Fibroblast of skin of abdomen (primary cell): ENCODE measurements at regions not wholly inside any gene's neighbourhood (a gene's known extent, or its start where the extent isn't known, plus 50 kb on each side); places are given as distances from the start of the nearest gene placed in this dataset.
"Not testable (repeated sequence)": the region's sequence is repeated elsewhere in the genome, so short reads cannot be mapped to it uniquely, and the experiment has no call there.

Source experiments
- DNase-seq: peaks from one replicate; pipeline ENCODE4 v3.0.0-alpha.2; 2013

DNA sequence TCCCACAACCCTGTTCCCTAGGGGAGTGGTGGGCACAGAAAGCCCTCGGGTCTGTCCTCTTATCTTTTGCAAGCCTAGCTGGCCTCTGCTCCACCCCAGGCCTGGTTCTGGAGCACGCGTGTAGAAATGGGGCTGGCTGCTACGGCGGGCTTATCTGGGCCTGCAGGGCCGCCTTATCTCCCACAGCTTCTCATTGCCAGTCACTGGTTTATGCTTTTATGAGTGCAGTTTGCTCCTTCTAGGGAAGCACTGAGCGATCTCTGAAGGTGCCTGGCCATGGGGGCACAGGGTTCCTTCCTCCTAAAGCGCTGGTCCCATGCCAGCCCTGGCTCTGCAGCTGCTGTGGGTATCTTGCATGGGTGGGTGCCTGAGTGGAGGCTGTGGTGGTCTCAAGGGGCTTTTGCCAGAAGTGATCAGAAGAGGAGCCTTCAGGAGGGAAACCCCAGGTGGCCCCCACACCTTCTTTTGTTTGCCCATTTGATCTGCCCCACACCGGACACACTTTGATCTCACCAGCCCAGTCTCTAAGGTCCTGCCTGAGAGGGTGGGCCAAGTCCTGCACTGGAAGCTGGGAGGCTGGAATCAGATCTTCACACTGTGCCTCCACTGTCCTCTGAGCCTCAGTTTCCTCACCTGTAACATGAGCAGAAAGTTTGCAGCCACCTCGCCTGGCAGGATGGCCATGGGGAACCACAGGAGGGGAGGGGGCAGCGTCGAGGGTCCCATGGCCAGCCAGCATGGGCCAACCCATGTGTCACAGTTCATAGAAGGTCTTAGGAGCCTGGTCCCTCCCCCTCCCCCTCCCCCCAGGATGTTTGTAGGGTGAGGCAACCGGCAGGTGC, 86.6 kb upstream of the FGF3 start:
- DNase-seq: no peak

DNA sequence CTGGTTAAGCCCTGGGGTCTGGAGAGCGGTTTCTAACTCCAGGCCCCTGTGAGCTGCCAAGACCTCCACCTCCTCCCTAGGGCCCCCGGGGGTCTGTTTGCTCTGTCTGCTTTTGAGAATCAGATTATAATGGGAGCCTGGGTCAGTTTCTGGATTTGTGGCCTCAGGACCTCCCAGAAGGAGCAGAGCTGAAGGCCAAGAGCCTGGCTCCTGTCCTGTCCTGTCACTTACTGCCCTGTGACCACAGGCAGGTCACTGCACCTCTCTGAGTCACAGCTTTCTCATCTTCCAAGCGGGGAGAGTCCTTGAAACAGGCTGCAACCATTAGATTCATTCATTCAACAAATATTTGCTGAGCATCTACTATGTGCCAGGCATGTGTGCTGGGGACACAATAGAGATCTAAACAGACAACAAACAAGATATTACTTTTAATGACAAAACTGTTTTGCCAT, 87.3 kb upstream of the FGF3 start:
- DNase-seq: no peak

DNA sequence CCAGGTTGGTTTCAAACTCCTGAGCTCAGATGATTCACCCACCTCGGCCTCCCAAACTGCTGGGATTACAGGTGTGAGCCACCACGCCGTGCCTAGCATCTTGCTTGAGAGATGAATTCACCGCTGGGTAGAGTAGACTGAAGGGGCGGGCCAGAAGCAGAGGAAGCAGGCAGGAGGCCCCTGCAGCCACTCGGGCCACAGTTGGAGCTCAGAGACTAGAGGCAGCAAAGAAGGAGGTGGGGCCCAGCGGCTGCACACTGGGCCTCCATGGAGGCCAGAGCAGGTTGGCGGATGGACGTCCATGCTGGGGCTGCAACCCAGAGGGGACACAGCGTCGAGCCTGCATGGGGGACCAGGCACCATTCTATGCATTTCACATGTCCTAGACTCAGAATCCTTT, 88.4 kb upstream of the FGF3 start:
- no peak for DNase-seq

DNA sequence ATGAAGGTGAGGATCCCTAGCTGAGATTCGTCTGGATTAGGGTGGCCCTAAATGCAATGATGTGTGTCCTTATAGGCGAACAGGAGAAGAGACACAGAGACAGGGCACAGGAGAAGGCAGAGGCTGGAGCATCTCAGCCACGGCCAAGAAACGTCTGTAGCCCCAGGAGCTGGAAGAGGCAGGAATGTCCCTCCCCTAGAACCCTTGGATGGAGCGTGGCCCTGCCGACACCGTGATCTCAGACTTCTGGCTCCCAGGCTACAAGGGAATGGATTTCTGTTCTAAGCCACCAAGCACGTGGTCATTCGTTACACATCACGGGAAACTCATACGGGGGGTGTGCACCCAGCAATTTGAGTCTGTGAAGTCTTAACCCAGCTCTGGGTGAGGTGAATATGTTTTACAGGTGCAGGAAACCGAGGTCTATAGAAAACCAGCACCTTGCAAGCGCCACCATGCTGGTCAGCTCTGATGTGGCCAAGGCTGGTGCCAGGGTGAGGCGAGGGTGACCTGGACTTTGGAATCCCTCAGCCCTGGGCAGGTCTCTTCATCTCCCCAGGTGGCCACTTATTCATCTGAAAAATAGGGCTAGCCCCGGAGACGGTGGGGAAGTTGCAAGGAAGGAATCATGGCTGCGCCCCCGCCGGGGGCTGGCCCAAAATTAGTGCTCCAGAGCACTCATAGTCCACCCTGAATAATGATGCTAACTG, 89.5 kb upstream of the FGF3 start:
- DNase-seq: no peak

DNA sequence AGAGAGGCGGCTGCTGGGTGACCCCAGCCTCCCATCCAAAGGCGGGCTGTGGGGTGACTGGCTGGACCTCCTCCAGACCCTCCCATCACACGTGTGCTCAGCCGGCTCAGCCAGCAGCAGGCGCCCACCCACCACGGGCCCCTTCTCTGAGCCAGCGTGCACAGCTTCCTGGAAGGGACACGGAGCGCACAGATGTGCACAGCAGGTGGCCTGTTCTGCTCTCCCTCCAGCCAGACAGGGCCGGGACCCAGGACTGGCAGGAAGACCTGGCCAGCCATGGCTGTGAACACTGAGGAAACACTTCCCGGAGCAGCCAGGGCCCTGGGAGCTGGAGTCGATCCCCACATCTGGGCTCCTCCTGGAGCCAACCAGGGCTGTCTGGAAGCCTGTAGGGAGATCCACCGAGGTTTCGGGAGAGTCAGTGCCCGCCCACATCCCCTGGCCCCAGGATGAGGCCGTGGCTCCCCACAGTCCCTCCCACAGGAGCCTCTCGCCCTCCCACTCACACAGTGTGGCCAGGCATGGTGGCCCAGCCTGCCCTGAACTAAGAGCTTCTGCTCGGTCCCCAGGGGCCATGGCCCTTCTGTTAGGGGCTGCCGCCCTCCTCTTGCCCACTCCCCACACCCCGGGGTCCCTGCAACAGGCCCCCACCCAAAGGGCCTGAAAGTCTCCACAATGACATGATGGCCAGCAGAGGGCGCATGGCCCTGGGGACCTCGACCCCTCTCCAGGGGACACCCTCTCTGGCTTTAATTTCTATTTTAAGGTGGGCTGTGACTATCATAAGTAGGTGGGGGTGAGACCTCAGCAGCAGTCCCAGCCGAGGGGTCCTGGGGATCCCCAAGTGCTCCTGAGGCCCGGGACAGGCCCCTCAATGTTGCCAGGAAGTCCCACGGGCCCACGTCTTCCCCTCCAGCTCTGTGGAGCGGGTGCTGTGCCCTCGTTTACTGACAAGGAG, 90.6 kb upstream of the FGF3 start:
- no peak for DNase-seq

DNA sequence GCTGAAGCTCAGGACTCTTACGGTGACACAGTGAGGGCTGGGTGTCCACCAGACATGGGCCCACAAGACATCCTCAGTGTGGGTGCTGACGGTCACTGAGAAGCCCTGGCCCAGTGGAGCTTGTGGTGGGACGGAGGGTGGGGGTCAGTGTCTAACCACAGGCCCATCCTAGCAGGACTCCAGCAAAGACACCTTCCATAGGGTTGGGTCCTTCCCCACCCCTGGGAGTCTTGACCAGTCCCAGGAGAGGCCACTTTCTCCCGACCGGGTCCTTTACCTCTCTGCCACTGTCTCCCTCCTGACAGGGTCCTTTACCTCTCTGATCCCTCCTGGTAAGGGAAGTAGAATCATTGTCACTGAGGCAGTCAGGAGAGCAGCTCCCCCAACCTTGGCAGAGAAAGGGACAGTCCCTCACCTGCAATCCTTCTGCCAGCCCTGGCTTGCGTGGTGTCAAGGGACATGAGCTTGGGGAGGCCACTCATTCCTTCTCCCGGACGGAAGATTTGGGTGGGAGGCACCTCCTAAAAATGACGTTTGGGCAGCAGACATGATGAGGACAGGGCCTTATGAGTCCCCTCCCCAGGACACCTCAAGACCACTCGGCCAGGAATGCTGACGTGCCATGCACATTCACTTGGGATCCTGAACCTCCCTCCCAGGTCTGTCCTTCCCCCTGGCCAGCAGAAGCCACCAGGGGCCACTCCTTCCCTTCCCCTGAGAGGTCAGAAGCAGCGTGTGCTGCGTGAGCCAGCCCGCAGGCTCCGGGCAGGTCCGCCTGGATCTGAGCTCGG, 91.5 kb upstream of the FGF3 start:
- no peak for DNase-seq

DNA sequence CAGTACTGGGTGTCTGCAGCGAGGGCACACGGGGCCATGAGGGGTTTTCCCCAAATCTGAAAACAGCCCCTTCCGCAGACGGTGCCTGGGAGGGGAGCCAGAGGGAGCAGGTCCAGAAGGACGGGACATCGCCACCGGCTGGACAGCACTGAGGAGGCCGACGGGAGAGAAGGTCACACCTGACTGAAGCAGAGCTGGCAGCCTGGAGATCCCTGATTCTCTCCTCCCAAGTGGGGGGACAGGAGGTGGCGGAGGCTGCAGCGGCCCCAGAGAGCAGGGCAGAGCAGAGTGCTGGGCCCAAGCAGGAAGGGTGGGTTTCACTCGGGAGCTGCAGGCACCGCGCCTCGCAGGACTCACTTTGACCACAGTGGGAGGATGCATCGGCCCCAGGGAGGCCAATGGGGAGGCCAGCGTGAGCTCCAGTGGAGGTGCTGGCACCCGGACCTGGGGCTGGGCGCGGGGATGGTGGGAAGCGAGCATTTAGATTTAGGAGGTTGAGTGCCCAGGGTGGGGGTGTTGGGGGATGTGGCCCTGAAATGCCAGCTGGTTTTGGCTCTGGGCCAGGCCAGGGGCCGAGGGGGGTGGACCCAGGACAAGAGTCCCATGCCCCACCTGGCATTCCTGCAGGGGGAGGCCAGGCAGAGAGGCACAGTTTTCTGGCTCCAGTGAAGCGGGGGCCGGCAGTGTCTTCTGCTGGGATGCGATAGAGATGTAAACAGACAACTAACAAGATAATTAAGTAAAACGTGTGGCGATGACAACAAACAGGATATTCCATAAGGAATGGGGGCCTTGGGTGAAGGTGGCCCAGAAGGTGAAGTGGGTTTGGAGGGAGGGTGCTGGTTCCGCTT, 92.3 kb upstream of the FGF3 start:
- no peak for DNase-seq

DNA sequence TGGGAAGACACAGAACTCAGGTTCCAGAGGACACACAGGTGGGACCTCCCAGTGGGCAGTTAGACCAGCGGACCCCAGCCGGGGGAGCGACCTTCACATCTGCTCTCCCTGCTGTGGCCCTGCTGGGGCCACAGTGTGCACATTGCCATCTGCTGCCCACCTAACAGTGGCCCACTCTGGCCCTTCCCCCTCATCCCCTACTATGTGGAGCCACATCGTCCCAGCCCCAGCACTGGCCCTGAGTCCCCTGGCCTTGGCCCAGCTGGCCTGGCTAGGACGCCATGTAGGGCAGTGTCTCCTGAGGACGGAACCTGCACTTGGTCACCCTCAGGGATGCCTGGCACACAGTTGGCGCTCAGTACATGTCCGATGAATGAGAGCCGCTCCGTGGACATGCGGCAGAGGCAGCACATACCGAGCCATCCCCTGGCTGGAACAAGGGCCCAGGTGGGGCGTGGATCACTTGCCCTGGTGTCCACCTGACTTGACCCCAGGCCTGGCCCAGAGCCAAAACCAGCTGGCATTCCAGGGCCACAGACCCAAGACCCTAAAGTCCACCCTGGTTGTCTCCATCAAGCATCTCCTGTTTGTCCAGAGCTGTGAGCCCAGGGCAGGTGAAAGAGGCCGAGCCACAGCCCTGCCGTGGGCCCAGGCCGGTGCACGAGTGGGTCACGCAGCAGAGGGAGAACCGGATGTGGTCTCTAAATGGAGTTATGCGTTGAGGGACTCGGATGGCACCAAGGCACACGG, 93.1 kb upstream of the FGF3 start:
- DNase-seq: no peak

DNA sequence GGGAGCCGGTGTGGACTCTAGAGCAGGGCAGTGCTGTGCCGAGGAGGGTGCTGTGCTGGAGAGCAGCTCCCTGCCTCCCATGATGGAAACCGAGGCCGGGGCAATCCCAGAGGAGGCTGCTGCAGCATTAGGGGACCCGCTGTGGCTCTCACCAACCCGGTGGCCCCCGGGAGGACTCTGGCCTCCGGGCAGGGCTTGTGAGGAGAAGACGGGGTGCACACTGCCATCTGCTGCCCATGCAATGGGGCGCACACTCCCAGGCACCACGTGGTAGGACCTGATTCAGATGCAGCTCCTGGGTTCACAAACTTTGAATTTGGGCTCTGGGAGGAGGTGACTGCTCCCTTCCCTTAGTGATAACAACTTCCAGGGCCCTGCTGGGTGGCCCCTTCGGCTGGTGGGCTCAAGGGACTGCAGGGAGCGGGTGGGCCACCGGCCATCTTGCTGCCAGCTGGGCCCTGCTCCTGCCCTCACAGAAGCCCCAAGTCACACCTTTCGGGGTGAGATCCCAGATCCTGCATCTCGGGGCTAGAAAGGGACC, 93.8 kb upstream of the FGF3 start:
- no peak for DNase-seq

DNA sequence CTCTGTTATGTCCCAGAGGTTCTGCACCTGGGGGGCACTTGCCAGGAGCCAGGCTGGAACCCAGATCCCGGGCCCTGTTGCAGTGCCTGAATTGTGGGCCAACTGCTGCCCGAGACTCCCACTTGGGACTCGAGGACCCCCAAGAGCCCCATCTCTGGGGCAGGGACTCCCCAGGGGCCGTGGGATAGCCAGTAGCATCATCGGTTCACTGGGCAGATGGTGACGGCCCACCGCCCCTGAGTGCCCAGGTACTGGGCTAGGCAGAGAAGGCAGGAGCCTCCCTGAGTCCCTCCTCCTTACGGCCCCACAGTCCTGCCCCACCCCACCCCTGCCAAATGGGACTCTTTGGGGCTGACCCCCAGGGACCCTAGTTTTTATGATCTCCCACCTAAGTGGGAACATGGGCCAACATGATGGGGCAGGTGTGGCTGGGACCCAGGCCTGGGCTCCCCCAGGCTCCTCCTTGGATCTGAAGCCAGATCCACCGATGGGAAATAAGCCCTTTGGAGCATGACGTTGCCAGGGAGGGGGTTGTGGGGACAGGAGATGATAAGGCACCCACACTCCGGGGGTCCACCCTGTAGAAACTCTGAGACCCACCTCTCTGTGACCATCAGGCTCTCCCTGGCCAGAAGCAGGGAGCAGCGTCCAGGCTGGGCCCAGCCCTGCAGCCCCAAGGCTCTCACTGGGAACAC, 94.5 kb upstream of the FGF3 start:
- DNase-seq: no peak

DNA sequence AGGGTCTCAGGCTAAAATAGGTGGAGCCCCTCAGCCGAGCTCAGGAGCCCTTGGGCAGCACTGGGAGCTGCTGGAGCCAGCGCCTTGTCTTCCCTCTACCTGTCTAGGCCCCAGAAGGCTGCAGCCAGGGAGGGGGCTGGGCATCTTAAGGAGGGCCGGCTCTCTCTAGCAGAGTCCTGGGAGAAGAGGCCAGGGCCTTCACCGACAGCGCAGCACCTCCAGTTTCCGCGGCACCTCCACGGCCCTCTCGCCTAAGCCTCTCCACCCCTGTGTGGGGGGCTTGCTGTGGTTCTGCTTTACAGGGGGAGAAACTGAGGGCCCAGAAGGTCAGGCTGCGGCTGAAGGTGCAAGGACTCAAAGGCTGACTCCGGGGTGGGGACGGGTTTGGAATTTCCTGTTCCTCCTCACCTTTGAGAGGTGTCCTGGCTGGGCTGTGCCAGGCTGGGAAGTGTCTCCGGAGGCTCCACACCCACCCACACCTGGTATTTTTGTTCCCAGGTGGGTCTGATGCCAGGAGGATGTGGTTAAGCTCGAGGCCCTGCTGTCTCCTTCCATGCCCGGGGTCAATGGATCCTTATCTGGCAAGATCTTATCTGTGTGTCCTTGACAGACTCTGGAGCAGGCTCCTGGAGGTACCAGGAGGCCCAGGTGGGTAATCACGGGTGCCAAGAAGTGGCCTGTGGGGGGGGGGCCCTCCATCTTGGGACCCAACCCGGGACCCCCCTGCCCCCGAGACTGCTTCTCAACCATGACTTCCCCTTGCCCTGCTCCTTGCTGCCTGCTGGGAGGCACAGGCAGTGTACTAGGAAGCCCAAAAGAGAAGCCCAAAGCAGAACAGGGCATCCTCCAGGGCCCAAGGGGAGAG, 95.3 kb upstream of the FGF3 start:
- DNase-seq: no peak

DNA sequence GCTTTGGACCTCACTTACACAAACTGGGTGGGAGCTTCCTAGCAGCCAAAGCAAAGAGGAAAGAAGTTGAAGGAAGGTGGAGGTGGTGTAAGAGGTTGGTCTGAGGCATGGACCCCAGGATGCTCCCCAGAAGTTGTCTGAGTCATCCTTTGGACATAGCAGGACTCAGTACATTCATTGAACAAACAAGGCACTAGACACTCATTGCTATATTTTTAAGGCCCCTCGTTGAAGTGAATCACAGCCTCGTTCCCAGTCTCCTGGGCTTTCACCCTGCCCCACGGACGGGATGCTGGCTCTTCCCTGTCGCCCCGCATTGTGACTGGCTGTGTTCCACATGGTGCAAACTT, 95.9 kb upstream of the FGF3 start:
- no peak for DNase-seq

DNA sequence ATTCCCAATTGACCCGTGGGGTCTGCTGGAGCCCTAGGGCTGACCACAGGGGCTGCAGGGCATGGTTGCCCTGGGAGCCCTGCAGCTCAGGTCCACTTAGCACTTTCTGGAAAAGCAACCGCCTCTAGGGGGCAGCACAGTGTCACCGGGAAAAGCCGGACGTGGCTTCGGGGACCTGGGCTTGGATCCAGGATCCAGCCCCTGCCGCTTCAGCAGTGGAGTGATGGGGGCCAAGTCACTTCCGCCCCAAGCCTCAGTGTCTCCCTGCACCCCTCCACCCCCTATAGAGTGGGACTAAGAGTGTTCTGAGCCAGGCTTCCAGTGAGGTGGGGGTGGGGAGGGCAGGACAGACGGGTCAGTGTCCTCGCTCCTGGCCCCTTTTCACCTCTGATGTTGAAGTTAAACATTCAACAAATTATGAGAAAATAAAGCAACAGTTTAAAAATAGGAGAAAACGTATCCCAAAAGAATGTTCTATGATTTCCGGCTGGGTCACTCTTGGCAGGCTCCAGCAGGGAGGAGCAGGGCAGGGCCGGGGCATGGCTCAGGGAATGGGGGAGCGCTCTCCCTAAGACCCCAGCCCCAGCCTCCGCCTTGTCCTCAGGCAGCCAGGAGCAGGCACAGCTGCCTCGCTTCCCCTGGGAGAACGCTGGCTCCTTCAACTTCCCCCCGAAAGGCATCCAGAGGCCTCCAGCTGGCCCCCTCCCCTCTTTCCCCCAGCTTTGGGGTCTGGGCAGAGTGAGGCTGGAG, 96.5 kb upstream of the FGF3 start:
- DNase-seq: peak; percentile 61

DNA sequence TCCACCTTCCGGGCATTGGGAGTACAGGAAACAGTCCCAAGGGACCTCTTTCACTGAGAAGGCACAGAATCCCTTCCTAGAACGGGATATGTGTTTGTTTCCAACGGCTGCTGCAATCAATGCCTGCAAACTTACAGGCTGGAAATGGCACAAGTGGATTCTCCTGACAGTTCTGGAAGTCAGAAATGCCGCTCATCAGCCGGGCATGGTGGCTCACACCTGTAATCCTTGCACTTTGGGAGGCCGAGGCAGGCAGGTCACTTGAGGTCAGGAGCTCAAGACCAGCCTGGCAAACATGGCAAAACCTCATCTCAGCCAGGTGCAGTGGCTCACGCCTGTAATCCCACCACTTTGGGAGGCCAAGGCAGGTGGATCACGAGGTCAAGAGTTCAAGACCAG, 97.0 kb upstream of the FGF3 start:
- DNase-seq: not testable (repeated sequence)

DNA sequence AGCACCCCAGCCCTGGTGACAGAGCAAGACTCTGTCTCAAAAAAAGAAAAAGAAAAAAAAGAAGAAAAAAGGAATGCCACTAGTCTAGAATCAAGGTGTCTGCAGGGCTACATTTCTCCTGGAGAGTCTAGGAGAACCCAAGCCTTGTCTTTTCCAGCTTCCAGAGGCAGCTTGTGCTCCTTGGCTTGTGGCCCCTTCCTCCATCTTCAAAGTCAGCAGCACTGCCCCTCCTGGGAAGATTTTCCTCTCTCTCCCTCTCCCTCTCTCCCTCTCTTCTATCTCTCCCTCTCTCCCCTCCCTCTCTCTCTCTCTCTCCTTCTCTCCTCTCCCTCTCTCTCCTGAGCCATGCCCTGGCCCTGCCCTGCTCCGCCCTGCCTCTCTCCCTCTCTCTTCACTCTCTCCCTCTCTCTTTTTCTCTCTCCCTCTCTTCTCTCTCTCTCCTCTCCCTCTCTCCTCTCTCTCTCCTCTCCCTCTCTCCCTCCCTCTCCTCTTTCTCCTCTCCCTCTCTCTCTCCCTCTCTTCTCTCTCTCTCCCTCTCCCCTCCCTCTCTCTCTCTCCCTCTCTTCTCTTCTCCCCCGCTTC, 97.7 kb upstream of the FGF3 start:
- no peak for DNase-seq

DNA sequence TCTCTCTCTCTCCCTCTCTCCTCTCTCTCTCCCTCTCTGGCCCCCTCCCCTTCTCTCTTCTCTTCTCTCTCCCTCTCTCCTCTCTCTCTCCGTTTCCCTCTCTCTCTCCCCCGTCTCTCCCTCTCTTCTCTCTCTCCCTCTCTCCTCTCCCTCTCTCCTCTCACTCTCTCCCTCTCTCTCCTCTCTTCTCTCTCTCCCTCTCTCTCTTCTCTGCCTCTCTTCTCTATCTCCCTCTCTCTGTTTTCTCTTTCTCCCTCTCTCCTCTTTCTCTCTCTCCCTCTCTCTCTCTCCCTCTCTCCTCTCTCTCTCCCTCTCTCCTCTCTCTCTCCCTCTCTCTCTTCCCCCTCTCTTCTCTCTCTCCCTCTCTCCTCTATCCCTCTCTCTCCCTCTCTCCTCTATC, 98.3 kb upstream of the FGF3 start:
- DNase-seq: no peak

DNA sequence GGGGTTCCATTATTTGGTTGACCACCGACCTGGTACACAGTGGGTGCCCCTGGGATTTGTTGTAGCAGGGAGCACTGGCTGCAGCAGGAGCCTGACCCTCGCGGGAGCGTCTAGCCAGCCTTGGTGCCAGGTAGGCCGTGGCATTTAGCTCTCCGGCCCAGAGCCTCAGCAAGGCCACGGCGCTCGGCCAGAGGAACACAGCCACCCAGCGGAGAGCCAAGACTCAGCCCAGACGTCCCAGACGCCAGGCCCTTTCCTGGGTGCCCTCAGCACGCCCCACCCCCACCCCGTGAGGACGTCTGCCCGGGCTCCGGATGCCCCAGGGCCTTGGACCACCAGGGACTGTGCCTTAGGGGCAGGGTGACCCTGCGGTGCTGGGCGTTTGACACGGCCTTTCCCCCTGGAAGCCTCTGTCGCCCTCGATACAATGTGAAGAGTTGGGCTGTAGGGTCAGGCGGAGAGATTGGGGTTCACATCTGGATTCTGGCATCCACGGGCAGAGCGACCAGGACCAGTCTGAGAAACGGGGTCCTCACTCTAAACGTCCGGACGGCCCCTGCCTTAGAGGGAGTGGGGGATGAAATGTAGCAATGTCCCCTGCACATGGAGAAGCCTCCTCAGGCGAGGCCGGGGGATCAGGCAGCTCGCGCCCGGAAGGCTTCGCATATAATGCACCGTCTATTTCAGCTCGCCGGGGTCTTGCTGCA, 99.2 kb upstream of the FGF3 start:
- DNase-seq: no peak
